GM12878 (cell line): ENCODE measurements at regions not wholly inside any gene's neighbourhood (a gene's known extent, or its start where the extent isn't known, plus 50 kb on each side); places are given as distances from the start of the nearest gene placed in this dataset.

ENCODE experiments used
- STAT1 ChIP-seq: fragments of 450-650 bp; conservative IDR thresholded peaks from 2 replicates; pipeline ENCODE4 v1.6.1; 2014; ENCODE audit warnings: antibody characterized with exemption, mild to moderate bottlenecking
- TF ChIP-seq, protein P1 (sequence below), 3 experiments: IDR thresholded peaks in 2 of 3; conservative IDR thresholded peaks in 1 of 3; 2 replicates each; pipeline ENCODE4 v1.5.1; 2011; ENCODE audit warnings: low read depth in 3 of 3, low read length in 3 of 3, mild to moderate bottlenecking in 3 of 3, control low read depth in 2 of 3, moderate library complexity in 2 of 3, inconsistent platforms in 1 of 3, mixed read lengths in 1 of 3; ENCODE audit not compliant: control insufficient read depth in 2 of 3, insufficient read depth in 1 of 3; ENCODE audit errors: extremely low read depth in 1 of 3

- TF ChIP-seq, protein P1, sequence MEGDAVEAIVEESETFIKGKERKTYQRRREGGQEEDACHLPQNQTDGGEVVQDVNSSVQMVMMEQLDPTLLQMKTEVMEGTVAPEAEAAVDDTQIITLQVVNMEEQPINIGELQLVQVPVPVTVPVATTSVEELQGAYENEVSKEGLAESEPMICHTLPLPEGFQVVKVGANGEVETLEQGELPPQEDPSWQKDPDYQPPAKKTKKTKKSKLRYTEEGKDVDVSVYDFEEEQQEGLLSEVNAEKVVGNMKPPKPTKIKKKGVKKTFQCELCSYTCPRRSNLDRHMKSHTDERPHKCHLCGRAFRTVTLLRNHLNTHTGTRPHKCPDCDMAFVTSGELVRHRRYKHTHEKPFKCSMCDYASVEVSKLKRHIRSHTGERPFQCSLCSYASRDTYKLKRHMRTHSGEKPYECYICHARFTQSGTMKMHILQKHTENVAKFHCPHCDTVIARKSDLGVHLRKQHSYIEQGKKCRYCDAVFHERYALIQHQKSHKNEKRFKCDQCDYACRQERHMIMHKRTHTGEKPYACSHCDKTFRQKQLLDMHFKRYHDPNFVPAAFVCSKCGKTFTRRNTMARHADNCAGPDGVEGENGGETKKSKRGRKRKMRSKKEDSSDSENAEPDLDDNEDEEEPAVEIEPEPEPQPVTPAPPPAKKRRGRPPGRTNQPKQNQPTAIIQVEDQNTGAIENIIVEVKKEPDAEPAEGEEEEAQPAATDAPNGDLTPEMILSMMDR (IDR thresholded peaks at IDR 0.05 in 2 of 3, conservative IDR thresholded peaks at IDR 0.05 in 1 of 3; ENCODE audit: control insufficient read depth in 2 of 3, extremely low read depth in 1 of 3, insufficient read depth in 1 of 3, low read depth in 3 of 3, low read length in 3 of 3): no peak
- TF ChIP-seq STAT1: no peak
Observed at GRCh38 chr11:134561331-134561720, 149.3 kb upstream of the B3GAT1 start.
